Kidney epithelial cell (primary cell): ENCODE measurements at regions not wholly inside any gene's neighbourhood (a gene's known extent, or its start where the extent isn't known, plus 50 kb on each side); places are given as distances from the start of the nearest gene placed in this dataset.

ENCODE experiments used
- DNase-seq: peaks from one replicate; pipeline ENCODE4 v3.0.0-alpha.2; 2010; ENCODE audit warnings: low read depth
- H3K27me3 ChIP-seq: 2 replicates; pipeline ENCODE4 v1.6.0; 2011; ENCODE audit warnings: low read length; ENCODE audit not compliant: control insufficient read depth, insufficient read depth
- H3K36me3 ChIP-seq: 2 replicates; pipeline ENCODE4 v1.5.1; 2011; ENCODE audit warnings: low read length; ENCODE audit not compliant: control insufficient read depth, insufficient read depth
- H3K4me3 ChIP-seq: 2 replicates; pipeline ENCODE4 v1.5.1; 2011; ENCODE audit warnings: low read depth, mild to moderate bottlenecking, control low read depth, low read length
- CTCF ChIP-seq: IDR thresholded peaks from 2 replicates; pipeline ENCODE4 v1.5.1; 2011; ENCODE audit warnings: mild to moderate bottlenecking, moderate library complexity, low read length, control low read depth, inconsistent platforms; ENCODE audit not compliant: insufficient read depth, poor library complexity, severe bottlenecking

GRCh38 chr4:38463268-38463958 is 200.6 kb upstream of the KLF3 start:
- Histone ChIP-seq H3K4me3 (no peak overlapping the region), H3K36me3 (no peaks in the 10 kb centered on the region), H3K27me3 (no peaks in the 10 kb centered on the region)
- no peak for DNase-seq
- TF ChIP-seq CTCF = no peak

- TF ChIP-seq CTCF = no peak
- DNase-seq = no peak
- H3K27me3 ChIP-seq = no peaks in the 10 kb centered on the region
- no peak overlapping the region for H3K4me3 ChIP-seq
- no peaks in the 10 kb centered on the region for H3K36me3 ChIP-seq
Observed at GRCh38 chr4:38464328-38464727, 199.7 kb upstream of the KLF3 start.

- no peak for DNase-seq
- H3K27me3 ChIP-seq = no peaks in the 10 kb centered on the region
- no peaks in the 10 kb centered on the region for H3K36me3 ChIP-seq
- no peak for TF ChIP-seq CTCF
- no peak overlapping the region for H3K4me3 ChIP-seq
Observed at GRCh38 chr4:38466401-38466800, 197.6 kb upstream of the KLF3 start.

- no peak for DNase-seq
- Histone ChIP-seq H3K4me3 (no peak overlapping the region), H3K36me3 (no peaks in the 10 kb centered on the region), H3K27me3 (no peaks in the 10 kb centered on the region)
- TF ChIP-seq CTCF = no peak
Observed at GRCh38 chr4:38467296-38467695, 196.7 kb upstream of the KLF3 start.

GRCh38 chr4:38468339-38468866 is 195.6 kb upstream of the KLF3 start:
- H3K36me3 ChIP-seq = no peaks in the 10 kb centered on the region
- DNase-seq = no peak
- no peak for TF ChIP-seq CTCF
- no peaks in the 10 kb centered on the region for H3K27me3 ChIP-seq
- H3K4me3 ChIP-seq = no peak overlapping the region

- Histone ChIP-seq H3K36me3 (no peaks in the 10 kb centered on the region), H3K27me3 (no peaks in the 10 kb centered on the region), H3K4me3 (no peak overlapping the region)
- TF ChIP-seq CTCF = no peak
- DNase-seq = no peak
Observed at GRCh38 chr4:38469410-38469809, 194.6 kb upstream of the KLF3 start.
